GM21737 (cell line): ENCODE measurements at regions not wholly inside any gene's neighbourhood (a gene's known extent, or its start where the extent isn't known, plus 50 kb on each side); places are given as distances from the start of the nearest gene placed in this dataset.

ENCODE experiments used
- ATAC-seq: cut with Tn5 transposase; IDR thresholded peaks from one replicate; pipeline ENCODE4 v1.9.1; 2021; ENCODE audit warnings: mild to moderate bottlenecking, moderate library complexity; ENCODE audit not compliant: unreplicated experiment

GRCh38 chr13:33743438-33744368 is 74.2 kb upstream of the RFC3 start:
- ATAC-seq: peak; percentile 74

GRCh38 chr13:33744589-33745369 is 73.2 kb upstream of the RFC3 start:
- no peak for ATAC-seq

- ATAC-seq: peak; percentile 47
Observed at GRCh38 chr13:33745370-33746324, 72.3 kb upstream of the RFC3 start.

GRCh38 chr13:33746867-33747266 is 71.1 kb upstream of the RFC3 start:
- no peak for ATAC-seq

- ATAC-seq: no peak
Observed at GRCh38 chr13:33751151-33751550, 66.8 kb upstream of the RFC3 start.

GRCh38 chr13:33752094-33752493 is 65.9 kb upstream of the RFC3 start:
- ATAC-seq: no peak

- no peak for ATAC-seq
Observed at GRCh38 chr13:33752597-33752996, 65.4 kb upstream of the RFC3 start.

GRCh38 chr13:33756929-33757328 is 61.0 kb upstream of the RFC3 start:
- no peak for ATAC-seq

GRCh38 chr13:33757713-33758112 is 60.2 kb upstream of the RFC3 start:
- ATAC-seq: no peak

GRCh38 chr13:33758113-33758512 is 59.8 kb upstream of the RFC3 start:
- no peak for ATAC-seq

GRCh38 chr13:33761740-33762139 is 56.2 kb upstream of the RFC3 start:
- ATAC-seq: no peak

- no peak for ATAC-seq
Observed at GRCh38 chr13:33763021-33763420, 54.9 kb upstream of the RFC3 start.

GRCh38 chr13:33764716-33765115 is 53.2 kb upstream of the RFC3 start:
- no peak for ATAC-seq

GRCh38 chr13:33766329-33767123 is 51.4 kb upstream of the RFC3 start:
- no peak for ATAC-seq

GRCh38 chr13:33767140-33767539 is 50.8 kb upstream of the RFC3 start:
- no peak for ATAC-seq
